ENCODE measurements at regions not wholly inside any gene's neighbourhood (a gene's known extent, or its start where the extent isn't known, plus 50 kb on each side); places are given as distances from the start of the nearest gene placed in this dataset.
A peak's percentile ranks its signal among the peaks of the same experiment; 100 is the strongest.
"Not testable (repeated sequence)": the region's sequence is repeated elsewhere in the genome, so short reads cannot be mapped to it uniquely, and the experiment has no call there.

GRCh38 chr12:131380965-131381705, 329.8 kb upstream of the SFSWAP start:
- in situ Hi-C loops (cut with HindIII; ENCODE audit: low pct_unique_long_range_greater_than_20kb, low sequenced_read_pairs): no loop called here
- no peak for DNase-seq (ENCODE audit: low read depth, low spot score)

DNA sequence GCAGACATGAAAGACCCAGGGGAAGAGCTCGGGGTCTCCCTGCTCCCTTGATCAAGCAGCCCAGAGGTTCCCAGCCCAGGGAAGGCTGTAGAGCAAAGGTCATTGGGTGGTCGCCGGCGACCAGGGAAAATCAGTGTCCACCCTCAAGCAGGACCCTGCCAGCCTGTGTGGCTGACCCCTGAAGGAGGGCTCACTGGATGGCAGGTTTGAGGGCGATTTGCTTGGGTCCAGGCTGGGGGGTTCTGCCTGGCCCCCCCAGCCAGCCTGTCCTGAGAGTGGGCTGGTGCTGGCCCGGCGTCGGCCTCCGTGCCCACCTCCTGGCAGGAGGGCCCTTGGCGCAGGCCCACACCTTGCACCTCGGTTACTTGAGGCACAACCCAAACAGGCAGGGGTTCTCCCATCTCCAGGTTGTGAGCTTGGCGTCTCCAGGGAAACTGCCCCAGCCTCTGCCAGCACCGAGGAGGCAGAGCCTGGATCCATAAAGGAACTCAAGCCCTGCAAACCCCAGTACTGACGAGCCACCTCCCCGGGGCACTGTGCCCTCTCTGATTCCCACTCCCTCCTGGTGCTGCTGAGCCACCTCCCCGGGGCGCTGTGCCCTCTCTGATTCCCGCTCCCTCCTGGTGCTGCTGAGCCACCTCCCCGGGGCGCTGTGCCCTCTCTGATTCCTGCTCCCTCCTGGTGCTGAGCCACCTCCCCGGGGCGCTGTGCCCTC, 329.0 kb upstream of the SFSWAP start:
- no peak for DNase-seq (ENCODE audit: low read depth, low spot score)
- in situ Hi-C loops (cut with HindIII; ENCODE audit: low pct_unique_long_range_greater_than_20kb, low sequenced_read_pairs): no loop called here

DNA sequence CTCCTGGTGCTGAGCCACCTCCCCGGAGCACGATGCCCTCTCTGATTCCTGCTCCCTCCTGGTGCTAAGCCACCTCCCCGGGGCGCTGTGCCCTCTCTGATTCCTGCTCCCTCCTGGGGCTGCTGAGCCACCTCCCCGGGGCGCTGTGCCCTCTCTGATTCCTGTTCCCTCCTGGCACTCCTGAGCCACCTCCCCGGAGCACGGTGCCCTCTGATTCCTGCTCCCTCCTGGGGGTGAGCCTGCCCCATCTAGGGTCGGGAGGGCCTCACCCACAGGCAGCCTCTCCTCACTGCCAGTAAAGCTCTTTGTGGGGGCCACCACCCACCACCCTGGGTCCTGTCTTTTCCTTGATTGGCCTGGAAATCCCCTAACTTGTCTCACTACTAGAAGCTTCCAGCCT, 327.6 kb upstream of the SFSWAP start:
- in situ Hi-C loops (cut with HindIII; ENCODE audit: low pct_unique_long_range_greater_than_20kb, low sequenced_read_pairs): no loop called here

DNA sequence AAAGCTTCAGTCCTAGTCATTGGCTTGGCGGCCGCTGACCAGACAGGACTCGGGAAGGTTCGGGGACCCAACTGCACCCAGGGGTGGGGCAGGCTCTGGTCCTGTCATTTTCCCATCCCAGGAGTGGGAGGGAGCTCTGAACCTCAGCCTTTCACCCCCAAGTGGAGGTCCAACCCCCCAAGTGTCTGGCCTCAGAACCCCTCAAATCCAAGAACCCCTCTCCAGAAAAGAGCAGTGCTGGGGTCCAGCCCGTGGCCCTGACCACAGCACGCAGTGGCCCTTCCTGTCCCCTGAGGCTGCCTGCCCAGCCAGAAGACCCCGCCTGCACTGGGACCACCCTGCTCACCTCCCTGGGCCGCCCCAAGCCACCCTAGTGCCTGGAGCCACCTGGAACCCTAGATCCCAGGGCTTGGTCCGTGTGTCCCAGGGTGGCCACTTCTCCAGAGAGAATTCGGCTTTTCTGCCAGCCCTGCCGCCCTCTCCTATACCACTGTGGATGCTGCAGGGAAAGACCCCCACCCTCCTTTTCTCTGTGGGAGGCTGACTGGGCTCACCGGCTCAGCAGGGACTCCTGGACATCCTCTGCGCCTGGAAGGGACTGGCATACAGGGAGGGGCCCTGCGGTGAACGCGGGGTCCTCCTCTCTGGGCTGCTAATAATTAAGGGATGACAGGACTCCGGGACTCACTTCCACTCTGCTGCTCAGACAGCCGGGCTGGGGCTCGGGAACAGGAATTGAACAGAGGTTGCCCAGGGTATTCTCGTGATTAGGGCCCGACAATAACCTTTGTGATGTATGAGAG, 326.9 kb upstream of the SFSWAP start:
- in situ Hi-C loops (cut with HindIII; ENCODE audit: low pct_unique_long_range_greater_than_20kb, low sequenced_read_pairs): no loop called here

More for the DNA sequence above, 327.6 kb upstream of the SFSWAP start:
- no peak for DNase-seq (ENCODE audit: low read depth, low spot score)

DNA sequence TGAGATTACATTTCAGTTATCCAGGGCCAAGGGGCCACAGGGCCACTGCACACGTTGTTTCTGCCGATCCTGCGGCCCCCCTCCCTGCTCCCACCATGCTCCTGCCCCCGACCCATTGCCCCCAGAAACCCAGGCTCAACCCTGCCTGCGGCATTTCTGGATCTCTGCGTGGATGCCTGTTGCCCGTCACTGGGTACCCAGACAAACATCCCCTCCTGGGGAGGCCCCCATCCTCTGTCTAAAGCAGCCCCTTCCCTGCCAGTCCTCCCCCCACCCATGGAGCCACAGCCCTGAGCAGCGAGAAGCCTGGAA, 326.4 kb upstream of the SFSWAP start:
- in situ Hi-C loops (cut with HindIII; ENCODE audit: low pct_unique_long_range_greater_than_20kb, low sequenced_read_pairs): no loop called here

More for the DNA sequence above, 326.9 kb upstream of the SFSWAP start:
- DNase-seq (ENCODE audit: low read depth, low spot score): no peak

DNA sequence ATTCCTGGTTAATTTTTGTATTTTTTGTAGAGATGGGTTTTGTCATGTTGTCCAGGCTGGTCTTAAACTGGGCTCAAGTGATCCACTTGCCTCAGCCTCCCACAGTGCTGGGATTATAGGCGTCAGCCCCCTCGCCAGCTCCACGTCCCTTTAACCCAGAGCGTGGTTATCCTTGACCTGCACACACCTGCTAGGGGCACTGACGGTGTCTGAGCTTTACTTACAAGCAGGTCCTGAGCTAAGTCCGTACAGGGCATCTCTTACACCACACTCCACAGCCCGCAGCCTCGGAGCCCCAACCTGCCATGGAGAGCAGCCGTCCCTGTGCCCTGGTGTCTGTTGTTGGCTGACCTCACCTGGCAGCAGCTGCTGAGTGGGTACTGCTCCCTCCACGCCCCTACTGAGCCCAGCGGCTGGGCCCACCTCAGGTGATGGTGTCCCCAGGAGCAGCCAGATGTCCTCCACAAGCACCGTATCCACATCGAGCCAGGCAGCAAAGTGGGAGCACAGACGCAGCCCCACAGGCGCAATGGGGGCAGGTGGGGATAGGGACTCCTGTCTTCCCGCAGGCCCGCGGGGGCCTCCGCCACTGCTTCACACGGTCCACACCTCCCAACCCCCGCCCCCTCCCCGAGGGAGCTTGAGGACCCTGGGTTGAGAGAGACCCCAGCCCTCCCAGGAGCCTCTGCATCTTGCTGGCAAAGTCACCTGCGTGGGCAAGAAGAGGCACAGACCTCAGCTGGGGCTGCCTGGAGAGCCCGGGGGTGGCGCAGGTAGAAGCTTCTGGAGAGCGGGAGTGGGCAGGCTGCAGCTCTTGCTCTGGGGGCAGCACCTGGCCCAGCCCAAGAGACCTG, 325.4 kb upstream of the SFSWAP start:
- in situ Hi-C loops (cut with HindIII; ENCODE audit: low pct_unique_long_range_greater_than_20kb, low sequenced_read_pairs): no loop called here
- DNase-seq (ENCODE audit: low read depth, low spot score): no peak

More for the DNA sequence above, 326.4 kb upstream of the SFSWAP start:
- DNase-seq (ENCODE audit: low read depth, low spot score): no peak

DNA sequence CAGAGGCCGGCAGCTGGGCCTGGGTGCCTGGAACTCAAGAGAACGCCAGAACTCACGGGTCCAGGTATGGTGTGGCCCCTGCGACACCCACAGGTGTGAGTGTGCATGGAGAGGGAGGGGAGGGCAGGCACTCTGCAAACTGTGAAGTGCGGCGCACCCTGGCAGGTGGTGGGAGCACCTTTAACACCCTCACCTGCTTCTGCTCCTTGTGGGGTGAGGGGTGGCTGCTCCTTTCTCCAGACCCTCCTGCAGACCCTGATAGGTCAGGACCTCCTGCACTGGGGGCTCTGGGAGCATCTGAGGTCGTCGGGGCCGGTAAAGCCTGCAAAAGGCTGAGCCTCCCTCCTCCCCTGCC, 324.7 kb upstream of the SFSWAP start:
- in situ Hi-C loops (cut with HindIII; ENCODE audit: low pct_unique_long_range_greater_than_20kb, low sequenced_read_pairs): no loop called here
- no peak for DNase-seq (ENCODE audit: low read depth, low spot score)

GRCh38 chr12:131386781-131387180, 324.1 kb upstream of the SFSWAP start:
- in situ Hi-C loops (cut with HindIII; ENCODE audit: low pct_unique_long_range_greater_than_20kb, low sequenced_read_pairs): no loop called here
- DNase-seq (ENCODE audit: low read depth, low spot score): no peak

DNA sequence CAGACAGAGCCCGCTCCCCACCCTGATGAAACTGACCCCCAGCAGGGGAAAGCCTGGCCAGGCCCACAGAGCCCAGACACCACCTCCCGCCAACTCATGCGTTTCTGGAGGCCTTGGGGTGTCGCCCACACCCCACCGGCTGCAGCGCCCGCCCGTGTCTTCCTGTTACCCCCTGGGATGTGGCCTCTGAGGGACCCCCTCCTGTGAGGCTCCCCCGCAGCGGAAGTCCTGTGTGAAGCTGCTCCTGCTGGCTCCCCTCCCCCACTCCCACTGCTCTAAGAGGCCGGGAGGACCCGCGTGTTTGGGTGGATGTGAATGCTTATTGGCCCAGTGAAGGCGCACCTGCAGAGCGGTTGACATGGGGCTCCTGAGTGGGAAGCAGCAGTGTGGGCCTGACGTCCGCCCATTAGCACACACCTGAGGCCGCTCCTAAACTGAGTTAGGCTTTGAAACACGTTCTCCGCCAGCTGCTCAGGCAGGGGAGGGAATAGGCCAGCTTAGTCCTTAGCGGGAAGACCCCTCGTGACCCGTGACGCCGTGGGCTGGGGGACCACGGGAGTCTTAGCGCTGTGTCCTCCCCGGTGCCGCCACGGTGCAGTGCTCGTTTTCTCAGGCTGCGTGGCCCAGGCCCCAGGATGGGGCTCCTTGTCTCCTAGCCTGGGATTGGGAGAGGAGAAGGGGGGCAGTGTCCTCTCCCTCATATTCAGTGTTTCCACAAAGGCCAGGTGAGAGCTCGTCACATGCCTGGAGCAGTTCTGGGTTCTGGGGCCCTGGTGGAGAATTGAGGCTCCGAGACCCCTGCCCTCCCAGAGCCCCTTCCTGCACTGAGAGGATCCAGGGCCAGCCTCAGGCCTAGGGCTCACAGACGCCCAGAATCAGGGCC, 323.4 kb upstream of the SFSWAP start:
- no peak for DNase-seq (ENCODE audit: low read depth, low spot score)
- in situ Hi-C loops (cut with HindIII; ENCODE audit: low pct_unique_long_range_greater_than_20kb, low sequenced_read_pairs): no loop called here

DNA sequence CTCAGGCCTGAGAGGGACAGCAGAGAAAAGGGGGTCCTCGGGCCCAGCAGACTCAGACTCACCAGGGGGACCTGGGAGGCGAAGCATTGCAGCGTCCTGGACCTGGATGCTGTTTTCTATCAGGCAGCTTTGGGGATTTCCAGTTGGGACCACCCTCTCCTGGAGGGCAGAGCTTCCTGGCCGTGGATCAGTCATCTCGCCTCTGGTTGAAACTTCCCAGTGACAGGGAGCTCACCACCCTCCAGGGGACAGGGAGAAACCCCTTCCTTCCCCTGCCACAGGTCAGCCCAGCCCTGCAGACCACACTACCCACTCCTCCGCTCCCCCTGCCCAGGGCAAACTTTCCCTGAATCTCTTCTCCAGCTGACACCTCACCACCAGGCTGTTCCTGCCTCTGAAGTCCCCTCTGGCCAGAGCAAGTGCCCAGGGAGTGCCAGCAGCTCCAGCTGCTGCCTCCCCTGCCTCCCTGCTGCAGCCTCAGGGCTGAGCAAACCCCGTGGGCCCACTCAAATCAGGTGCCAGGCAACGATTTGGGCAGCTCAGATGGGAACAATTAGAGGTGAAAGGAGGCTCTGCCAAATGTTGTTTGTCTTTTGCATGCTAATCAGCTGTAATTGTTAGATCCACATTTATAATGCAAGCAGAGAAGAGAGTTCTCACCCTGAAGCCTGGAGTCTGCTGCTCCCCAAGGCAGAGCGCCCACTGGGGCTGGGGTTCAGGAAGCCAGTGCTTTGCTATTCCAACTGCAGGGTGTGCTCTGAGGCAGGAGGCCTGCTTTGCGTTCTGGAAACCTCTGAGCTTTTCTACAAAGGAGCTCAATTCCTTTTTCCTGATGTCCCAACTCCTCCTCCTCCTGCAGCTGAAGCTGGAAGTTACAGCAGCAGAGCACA, 322.5 kb upstream of the SFSWAP start:
- DNase-seq (ENCODE audit: low read depth, low spot score); in situ Hi-C loops (cut with HindIII; ENCODE audit: low pct_unique_long_range_greater_than_20kb, low sequenced_read_pairs): not testable (repeated sequence)

GRCh38 chr12:131389054-131390013, 321.6 kb upstream of the SFSWAP start:
- in situ Hi-C loops (cut with HindIII; ENCODE audit: low pct_unique_long_range_greater_than_20kb, low sequenced_read_pairs): no loop called here
- no peak for DNase-seq (ENCODE audit: low read depth, low spot score)

- in situ Hi-C loops (cut with HindIII; ENCODE audit: low pct_unique_long_range_greater_than_20kb, low sequenced_read_pairs): no loop called here
- DNase-seq (ENCODE audit: low read depth, low spot score): peak; percentile 10
Observed at GRCh38 chr12:131390412-131391334, 320.2 kb upstream of the SFSWAP start.

DNA sequence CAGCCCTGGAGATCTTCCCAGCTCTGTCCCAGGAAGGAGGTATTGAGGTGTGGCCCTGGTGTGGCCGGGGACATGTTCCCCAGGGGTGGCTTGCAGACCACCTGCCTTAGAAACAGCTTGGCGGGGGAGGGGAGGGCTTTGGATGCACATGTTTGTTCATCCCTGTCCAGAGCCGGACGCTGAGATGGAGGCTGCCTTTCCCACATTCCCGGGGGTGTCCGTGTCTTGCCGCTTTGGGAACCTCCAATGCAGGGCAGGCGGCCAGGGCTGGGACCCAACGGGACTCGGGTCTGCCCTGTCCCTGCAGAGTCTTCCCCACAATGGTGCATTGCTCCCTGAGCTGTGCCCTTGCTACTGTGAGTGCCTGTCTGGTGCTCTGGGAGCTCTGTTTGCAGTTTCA, 319.5 kb upstream of the SFSWAP start:
- in situ Hi-C loops (cut with HindIII; ENCODE audit: low pct_unique_long_range_greater_than_20kb, low sequenced_read_pairs): no loop called here

DNA sequence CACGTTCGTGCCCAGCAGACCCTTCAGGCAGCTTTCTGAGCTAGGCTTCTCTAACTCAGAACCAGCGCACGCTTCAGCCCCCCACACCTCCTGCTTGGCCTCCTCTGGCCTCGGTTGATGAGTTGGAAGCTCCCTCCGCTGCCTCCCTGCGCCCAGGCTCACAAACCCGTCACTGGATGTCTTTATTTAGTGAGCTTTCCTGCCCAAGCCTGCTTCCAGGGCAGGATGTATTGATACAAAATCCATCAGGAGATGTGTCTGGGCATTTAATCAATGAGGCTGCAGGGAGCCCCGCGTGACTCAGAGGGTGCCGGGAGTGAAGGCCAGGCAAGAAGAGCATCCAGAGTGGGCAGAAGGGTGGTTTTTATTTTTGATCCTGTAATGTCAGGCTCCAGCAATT, 316.1 kb upstream of the SFSWAP start:
- DNase-seq (ENCODE audit: low read depth, low spot score); in situ Hi-C loops (cut with HindIII; ENCODE audit: low pct_unique_long_range_greater_than_20kb, low sequenced_read_pairs): not testable (repeated sequence)

More for the DNA sequence above, 319.5 kb upstream of the SFSWAP start:
- no peak for DNase-seq (ENCODE audit: low read depth, low spot score)

Measured in SK-MEL-5 (cell line).